Activated T-cell treated with anti-CD3 and anti-CD28 coated beads for 48 hours (primary cell): ENCODE measurements at regions not wholly inside any gene's neighbourhood (a gene's known extent, or its start where the extent isn't known, plus 50 kb on each side); places are given as distances from the start of the nearest gene placed in this dataset.
"Not testable (repeated sequence)": the region's sequence is repeated elsewhere in the genome, so short reads cannot be mapped to it uniquely, and the experiment has no call there.

Experiments
- DNase-seq: peaks from one replicate; pipeline ENCODE4 v3.0.0-alpha.2; 2020; ENCODE audit warnings: low read depth

DNA sequence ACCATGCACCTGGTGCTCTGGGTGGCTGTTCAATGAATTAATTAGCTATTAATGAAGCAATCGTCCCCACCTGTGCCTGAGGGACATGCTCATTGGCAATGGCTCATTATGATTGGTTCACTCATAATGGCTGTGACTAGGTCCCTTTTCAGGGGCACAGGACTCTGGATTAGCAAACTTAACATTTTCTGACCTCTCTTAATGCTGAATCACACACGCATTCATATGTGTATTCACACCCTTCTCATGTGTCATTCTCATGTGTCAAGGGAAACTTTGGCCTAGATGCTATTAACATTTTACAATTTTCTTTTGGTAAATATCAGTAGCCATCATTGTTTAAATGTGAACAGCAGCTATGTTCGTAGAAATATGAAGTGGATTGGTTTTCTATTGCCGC, 98.9 kb upstream of the PMAIP1 start:
- no peak for DNase-seq

- DNase-seq = no peak
Observed at GRCh38 chr18:59799383-59800015, 100.3 kb upstream of the PMAIP1 start.

GRCh38 chr18:59795882-59796281, 98.7 kb upstream of the CCBE1 start:
- no peak for DNase-seq

- DNase-seq = no peak
Observed at GRCh38 chr18:59792353-59792752, 95.1 kb upstream of the CCBE1 start.

DNA sequence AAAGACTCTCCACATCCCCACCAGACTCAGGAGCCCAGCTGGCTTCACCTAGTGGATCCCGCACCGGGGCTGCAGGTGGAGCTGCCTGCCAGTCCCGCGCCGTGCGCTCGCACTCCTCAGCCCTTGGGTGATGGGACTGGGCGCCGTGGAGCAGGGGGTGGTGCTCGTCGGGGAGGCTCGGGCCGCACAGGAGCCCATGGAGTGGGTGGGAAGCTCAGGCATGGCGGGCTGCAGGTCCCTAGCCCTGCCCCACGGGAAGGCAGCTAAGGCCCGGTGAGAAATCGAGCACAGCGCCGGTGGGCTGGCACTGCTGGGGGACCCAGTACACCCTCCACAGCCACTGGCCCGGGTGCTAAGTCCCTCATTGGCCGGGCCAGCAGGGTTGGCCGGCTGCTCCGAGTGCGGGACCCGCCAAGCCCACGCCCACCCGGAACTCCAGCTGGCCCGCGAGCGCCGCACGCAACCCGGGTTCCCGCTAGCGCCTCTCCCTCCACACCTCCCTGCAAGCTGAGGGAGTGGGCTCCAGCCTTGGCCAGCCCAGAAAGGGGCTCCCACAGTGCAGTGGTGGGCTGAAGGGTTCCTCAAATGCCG, 93.2 kb upstream of the CCBE1 start:
- DNase-seq = not testable (repeated sequence)

DNA sequence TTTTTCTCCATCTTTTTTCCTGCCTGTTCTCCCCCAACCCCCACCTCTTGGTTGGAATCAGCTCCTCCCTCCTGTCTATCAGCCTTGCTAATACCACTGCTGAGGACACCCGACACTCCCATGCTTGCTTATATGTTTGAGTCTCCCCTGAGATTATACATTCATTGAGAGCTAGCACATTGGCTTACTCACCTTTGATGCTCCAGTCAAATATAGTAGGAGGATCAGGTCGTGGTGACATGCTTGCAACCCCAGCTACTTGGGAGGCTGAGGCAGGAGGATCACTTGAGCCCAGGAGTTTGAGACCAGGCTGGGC, 91.5 kb upstream of the CCBE1 start:
- no peak for DNase-seq

GRCh38 chr18:59787998-59788790, 91.0 kb upstream of the CCBE1 start:
- DNase-seq = no peak

DNA sequence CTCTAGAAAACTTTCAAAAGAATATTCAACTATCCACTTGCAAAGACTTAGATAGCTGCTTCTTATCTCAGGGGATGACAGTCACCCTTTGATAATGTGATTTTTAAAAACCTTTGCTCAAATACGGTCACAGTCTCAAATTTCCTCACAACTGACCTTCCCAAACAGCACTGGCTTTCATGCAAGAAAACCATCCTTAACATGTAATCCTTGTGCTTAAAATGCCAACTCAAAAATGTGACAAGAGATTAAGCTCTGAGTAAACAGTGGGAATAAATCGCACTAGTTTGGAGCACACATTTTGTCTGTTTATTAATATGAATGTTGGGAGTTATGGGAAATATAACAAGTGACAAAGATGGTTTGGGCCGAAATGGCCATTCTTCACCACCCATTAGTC, 87.5 kb upstream of the CCBE1 start:
- DNase-seq = no peak

- DNase-seq = no peak
Observed at GRCh38 chr18:59783138-59783537, 85.9 kb upstream of the CCBE1 start.

DNA sequence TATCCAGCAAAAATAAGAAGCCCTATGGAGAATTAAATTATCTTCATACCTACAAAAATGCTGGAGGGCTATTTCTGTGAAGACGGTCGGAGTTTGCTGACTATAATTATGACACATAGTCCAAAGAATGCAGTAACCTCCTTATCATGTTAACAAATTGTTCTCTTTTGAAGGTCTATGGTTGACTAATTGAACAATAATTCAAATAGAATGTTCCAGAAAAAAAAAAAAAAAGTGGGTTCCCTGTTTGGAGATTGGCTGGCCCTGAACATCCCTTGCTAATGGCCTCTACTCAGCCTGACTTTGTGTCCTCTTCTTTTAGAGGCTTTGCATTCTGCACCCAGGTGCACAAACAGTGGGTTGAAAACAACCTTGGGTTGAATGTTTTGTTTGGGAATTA, 82.8 kb upstream of the CCBE1 start:
- DNase-seq = no peak

DNA sequence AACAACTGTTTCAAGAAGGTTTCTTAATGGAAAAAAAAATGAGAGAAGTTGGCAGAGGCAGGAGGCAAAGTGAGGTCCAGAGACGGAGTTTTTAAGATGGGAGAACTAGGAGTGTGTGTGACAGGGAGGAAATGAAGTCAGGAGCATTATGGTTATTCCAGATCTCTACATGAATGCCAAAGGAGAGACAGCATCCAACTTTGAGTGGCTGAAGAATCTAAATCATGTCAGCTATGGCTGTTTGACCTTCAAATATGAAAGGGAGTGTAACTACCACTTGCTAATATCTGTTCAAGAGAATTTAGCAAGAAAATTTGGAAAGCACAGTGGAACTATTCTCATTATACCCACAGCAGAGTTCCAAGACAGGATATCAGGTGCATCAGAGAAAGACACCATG, 81.2 kb upstream of the CCBE1 start:
- no peak for DNase-seq

GRCh38 chr18:59777636-59778035, 80.4 kb upstream of the CCBE1 start:
- no peak for DNase-seq

- DNase-seq = no peak
Observed at GRCh38 chr18:59769129-59769865, 72.1 kb upstream of the CCBE1 start.

- DNase-seq = no peak
Observed at GRCh38 chr18:59768409-59768808, 71.2 kb upstream of the CCBE1 start.

DNA sequence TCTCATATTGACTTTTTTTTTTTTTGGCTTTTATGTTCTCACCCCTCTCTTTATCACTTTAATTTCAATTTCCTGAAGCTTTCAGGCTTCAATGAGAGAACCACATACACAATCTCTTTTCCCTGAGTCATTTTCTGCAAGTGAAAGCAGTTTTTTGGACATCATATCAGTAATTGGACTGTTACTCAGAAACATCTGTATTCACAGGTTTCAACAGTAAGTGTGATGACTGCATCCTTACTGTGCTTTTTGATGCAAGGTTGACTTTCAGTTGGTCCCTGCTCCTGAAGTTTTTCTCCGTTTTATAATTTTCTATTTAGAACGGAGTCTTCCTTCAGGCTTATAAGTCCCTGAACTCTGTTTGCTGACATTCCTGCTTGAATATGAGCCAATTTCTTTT, 70.5 kb upstream of the CCBE1 start:
- DNase-seq = no peak

GRCh38 chr18:59765343-59765742, 68.1 kb upstream of the CCBE1 start:
- no peak for DNase-seq

- DNase-seq = no peak
Observed at GRCh38 chr18:59764281-59764680, 67.1 kb upstream of the CCBE1 start.

- no peak for DNase-seq
Observed at GRCh38 chr18:59763541-59764136, 66.4 kb upstream of the CCBE1 start.

- no peak for DNase-seq
Observed at GRCh38 chr18:59760619-59761600, 63.7 kb upstream of the CCBE1 start.

GRCh38 chr18:59760212-59760611, 63.0 kb upstream of the CCBE1 start:
- DNase-seq = no peak

- DNase-seq = no peak
Observed at GRCh38 chr18:59758837-59759236, 61.6 kb upstream of the CCBE1 start.
